NCI-H446 (cell line): ENCODE measurements at regions not wholly inside any gene's neighbourhood (a gene's known extent, or its start where the extent isn't known, plus 50 kb on each side); places are given as distances from the start of the nearest gene placed in this dataset.

Source experiments
- DNase-seq, 2 experiments: peaks; one replicate each; lab custom pipeline; 2025; lab: John Stamatoyannopoulos, UW

DNA sequence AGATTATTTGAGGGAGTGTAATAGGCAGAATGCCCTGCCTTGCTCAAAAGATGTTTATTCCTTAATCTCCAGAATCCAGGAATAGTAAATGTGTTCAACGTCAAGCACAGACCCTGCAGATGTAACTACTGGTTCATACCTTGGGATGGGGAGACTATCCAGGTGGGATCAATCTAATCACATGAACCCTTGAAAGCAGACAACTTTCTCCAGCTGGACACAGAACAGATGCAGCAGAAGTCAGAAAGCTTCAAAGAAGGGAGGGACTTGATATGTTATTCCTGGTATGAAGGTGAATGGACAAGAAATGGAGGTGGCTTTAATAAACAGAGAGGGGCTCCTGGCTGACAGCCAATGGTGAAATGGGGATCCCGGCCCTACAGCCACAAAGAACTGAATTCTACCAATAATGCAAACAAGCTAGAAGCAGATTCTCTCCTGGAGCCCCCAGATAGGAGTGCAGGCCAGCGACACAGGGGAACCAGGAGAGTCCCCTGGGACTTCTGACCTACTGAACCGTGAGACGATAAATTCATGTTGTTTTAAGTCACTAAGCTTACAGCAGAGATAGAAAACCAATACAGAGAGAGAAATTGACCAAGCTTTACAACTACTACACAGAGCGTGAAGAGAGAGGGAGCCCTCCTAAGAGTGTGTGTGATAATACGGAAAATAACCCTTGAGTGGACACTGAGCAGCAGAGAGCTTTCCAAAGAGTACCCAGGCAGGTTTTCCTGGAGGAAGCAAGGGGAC is 133.5 kb upstream of the TMEM132C start:
- no peak for DNase-seq

DNA sequence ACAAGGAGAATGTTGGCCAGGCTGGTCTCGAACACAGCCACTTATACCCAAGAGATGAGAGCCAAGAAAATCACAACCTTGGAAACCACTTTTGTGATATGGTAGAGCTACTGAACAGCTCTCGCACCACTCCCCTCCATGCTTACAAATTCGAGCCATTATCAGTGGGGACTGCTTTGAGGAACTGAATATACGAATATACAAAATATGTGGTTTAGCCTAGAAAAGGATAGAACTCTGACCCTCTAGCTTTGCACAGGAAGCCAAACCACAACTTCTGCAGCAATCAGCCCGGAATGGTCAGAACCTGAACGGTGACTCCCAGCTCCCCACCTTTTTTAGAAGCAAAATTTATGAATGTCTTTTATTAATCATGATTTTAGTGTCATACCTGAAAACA is 129.8 kb upstream of the TMEM132C start:
- DNase-seq: no peak

DNA sequence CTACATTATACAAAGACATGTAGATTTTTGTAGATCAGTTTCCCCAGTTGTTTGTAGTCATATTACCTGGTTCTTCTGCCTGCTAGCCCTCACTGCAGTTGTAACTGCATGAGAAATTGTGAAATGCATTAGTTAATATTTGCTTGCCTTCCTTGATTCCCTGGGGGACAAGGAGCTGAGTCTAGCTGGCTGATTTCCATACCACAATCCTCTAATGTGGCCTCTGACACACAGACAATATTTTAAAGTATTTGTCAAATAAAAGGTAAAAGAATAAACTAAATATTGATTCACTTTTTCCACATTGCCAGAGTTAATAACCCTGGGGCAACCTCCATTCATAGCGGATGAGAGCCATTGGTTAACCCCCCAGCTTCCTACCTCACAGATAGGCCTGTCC is 128.8 kb upstream of the TMEM132C start:
- no peak for DNase-seq

DNA sequence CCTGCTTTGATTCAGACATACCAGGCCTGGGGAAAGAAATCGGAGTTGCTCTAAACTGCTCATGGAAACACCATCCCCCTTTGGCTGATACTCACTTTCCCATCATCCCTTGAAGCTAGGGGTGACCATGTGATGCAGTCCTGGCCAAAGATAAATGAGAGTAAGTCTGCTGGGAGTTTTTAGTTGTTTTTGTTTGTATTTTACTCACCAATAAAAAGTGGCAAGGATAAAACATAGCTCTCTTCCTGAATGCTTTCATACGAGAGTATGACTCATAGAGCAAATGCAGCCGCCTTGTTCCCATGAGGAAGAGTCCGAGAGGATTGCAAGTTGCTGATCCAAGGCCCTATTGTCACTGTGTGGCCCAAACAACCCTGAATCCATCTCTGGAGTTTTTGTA is 126.4 kb upstream of the TMEM132C start:
- no peak for DNase-seq

DNA sequence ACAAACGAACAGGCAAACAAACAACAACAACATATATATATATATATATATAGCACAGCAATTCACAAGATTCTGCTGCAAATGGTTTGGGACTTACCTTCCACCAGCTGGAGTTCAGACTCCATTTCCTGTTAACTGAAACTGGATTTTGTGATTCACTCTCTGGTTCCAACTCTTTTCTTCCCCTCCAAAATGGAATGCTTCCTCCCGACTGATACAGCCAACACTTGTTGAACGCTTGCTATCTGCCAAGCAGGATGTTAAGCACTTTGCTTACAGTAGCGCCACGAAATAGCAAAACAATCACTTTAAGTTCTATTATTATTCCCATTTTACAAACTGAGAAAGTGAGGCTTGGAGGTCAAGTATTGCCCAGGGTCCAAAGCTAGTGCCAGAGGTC is 116.0 kb upstream of the TMEM132C start:
- DNase-seq: no peak

DNA sequence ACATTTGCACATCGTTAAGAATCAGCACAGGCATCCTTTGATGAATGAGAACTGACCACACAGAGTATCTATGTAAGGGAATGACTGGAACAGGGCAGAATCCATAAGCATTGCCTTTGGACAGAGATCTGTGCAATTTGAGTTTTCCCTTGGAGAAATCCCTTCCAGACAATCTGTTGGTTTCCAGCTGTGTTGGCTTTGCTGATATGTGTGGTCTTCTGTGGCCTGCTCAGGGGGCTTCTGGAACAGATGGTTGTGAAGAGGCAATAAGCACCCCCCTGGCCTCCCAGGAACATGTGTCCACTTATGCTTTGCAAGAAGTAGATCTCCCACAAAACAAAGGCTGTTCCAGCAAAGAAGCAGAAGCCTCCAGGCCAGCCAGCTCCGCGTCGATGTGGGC is 111.4 kb upstream of the TMEM132C start:
- DNase-seq: no peak

DNA sequence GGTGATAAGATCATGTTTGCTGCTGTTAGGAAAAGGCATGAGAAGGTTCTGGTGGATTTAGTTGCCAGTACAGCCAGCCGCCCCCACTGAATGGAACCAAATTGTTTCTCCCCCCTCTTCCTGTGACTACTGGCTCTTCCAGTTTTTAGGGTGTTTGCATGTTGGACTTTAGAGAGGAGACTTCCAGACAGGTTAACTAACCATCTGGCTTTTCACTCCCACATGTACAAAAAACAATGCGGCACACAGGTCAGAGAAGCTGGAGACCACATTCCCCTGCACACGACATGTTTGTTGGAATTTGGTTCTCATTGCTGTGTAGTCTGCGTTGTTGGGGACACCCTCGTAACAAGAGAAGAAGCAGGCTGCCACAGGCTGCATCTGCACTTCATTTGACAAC is 103.9 kb upstream of the TMEM132C start:
- DNase-seq: no peak

DNA sequence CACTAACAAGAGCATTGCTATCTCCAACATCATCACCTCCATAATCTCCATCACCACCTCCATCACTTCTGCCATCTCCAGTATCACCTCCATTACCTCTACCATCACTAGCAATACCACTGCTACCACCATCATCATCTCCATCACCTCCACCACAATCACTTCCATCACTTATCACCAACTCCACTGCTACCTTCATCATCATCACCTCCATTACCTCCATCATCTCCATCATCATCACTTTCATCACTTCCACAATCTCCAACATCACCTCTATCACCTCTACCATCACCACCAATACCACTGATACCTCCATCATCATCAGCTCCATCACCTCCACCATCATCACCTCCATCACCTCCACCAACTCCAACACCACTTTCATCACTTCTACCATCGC is 102.4 kb upstream of the TMEM132C start:
- no peak for DNase-seq

DNA sequence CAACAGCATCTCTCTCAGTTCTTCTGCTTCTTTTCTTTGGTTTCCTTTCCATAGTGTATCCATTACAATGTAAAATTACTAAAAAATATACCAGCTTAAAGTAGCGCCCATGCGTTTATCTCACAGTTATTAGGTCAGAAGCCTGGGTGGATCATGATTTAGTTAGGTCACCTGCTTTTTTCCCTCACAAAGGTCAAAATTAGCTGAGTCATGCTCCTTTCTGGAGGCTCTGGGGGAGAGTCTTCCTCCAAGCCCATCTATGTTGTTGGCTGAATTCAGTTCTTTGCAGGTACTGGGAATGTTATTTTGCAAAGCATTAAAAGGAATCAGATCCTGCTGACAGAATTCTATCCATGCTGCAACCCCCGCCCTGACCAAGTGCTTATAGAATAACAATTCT is 101.6 kb upstream of the TMEM132C start:
- no peak for DNase-seq

DNA sequence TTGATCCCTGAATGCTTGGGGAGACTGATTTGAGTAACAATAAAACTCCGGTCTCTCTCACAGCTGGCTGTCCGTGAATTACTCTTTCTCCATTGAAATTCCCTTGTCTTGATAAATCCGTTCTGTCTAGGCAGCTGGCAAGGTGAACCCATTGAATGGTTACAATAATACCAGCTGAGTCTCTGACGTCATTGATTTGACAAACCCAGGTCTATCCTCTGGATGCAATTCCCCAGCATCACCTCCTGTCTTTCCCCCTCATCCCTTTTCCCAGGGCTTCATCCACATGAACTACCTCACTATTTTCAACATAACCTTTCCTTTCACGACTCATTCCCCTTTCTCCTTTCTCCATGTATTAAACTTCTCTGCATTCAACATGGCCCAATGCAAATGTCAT is 98.7 kb upstream of the TMEM132C start:
- no peak for DNase-seq

DNA sequence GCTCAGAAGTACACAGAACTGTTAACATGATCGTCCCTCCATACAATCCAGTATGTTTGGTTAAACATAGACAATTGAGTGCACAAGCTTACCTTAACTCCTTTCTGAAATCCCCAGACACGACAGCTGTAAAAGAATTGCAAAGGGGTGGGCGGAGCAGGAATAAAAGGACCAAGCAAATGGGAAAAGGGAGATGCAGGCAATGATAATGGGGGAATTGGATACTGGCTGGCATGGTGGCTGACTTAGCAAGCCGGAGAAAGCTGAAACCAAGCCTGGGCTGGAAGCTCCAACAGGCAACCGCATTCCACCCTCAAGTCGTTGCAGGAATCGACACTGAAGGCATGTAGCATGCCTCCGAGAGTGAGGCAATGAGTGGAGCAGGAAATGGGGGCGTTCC is 96.8 kb upstream of the TMEM132C start:
- DNase-seq: no peak

DNA sequence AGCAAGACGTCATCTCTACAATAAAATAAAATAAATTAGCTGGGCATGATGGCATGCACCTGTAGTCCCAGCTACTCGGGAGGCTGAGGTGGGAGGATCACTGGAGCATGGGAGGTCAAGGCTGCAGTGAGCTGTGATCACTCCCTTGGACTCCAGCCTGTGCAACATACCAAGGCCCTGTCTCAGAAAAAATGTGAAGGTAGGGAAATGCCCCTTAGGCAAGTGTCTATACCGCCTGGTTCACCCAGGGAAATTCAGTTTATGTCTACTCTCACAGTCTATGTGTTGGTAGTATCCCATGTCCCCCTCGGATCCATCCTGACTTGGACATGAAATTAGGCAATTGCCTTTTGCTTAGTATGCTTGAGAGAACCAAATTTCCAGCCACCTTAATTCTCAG is 88.4 kb upstream of the TMEM132C start:
- no peak for DNase-seq

DNA sequence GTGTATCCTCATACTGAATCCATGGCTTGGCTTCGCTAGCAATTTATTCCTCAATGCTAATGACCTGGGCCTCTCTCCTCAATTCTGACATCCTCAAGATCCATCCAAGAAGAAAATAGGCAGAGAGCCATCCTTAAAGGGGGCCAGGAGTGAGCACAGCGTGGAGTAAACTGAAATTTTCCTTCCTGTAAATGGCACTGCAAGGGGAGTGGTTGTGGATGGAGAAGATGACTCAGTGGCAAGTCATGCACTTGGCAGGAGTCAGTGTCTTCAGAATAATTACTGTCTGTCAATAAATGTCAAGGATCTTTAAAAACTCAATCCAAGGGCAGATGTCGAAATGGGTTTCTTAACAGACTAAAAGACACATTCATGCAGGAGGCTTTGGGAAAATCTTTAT is 88.0 kb upstream of the TMEM132C start:
- DNase-seq: no peak

DNA sequence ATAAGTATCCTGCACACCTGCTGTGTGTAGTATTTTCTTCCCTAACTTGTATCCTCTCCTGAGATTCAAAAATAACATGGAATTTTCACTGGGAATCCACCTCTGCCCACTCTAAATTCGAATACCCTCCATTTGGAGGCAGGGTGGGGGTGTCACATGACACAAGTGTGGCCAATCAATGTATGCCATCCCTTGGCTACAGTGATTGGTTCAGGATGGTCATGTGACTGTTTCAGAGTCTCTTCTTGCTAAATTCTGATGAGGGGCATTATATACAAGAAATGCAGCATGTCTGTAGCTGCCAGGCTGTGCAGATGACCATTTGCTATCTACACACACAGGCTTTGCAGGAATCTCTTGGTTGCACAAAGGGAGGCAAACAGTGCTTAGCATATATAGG is 86.8 kb upstream of the TMEM132C start:
- DNase-seq: no peak

DNA sequence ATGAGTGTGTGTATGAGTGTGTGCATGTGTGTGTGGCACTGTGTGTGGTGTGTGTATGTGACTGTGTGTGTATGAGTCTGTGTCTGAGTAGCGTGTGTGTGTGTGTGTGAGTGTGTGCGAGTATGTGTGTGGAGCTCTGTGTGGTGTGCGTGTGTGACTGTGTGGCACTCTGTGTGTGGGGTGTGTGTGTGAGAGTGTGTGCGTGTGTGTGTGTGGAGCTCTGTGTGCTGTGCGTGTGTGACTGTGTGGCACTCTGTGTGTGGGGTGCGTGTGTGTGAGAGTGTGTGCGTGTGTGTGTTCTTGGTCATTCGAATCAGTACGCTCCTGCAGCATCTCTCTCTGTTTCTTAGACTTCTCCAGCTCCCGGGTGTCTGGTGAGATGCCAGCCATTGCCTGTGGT is 76.9 kb upstream of the TMEM132C start:
- DNase-seq: no peak

DNA sequence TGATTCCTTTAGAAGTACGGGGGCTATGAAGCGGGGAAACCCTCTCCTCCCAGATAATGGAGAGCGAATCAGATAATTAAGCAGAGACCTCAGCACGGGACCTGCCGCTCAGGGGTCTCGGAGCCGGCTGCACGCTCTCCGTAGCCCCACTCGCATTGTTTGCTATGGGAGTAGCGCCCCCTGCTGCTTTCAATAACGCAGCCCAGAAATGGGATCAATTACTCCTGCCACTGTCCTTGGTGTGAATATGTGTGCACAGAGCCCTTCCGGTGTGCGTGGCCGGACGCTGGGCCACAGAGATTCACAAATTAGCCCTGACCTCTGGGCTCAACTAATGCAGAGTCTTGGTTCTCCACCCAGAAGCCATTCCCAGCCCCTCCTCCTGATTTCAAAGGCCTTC is 76.4 kb upstream of the TMEM132C start:
- DNase-seq: no peak

DNA sequence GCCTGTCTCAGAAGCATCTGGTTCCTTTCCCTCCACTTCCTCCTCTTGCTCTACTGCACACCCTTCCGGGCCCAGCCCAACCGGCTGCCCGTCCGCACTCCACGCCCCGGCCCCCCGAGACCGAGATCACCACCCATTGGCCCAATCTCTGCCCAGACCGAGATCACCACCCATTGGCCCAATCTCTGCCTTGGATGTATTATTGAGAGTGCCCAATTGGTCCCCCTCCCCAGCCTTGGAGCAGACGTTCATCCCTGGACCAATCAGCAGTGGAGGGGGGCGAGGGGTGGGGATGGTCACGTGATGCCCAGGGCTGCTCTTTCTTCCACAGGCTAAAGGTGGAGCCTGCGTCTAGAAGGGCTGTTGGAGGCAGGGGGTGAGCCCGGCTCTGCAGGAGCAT is 75.6 kb upstream of the TMEM132C start:
- DNase-seq: no peak

DNA sequence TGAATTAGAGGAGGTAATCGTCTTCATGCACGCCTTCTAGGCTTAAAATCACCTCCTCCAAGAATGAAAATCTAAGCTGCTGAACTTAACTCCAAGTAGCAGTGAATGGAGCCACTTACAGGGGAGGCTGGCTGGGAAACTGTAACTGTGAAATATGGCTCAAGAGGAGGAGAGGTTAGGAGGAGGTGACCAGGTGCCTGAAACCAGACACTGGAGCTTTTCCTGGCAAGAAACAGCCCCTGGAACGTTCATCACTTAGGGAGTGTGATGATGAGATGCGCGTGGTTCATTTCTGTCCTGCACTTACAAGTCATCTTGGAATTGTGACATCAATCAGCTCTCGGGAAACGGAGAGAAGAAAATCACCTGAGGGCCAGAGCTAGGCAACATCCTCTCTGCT is 62.3 kb upstream of the TMEM132C start:
- DNase-seq: no peak

DNA sequence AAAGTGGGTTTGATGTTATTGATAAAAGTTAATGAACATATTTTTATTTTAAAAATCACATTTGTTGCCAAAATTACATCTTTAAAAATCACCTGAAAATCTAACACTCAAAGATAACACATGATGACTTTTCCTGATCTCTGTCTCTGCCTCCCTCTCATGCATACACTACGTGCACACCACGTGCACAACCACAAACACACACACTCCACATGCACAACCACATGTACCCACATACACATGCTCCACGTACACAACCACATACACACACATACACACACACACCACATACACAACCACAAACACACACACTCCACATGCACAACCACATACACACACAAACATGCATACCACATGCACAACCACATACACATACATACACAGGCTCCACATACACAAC is 61.8 kb upstream of the TMEM132C start:
- DNase-seq: no peak

DNA sequence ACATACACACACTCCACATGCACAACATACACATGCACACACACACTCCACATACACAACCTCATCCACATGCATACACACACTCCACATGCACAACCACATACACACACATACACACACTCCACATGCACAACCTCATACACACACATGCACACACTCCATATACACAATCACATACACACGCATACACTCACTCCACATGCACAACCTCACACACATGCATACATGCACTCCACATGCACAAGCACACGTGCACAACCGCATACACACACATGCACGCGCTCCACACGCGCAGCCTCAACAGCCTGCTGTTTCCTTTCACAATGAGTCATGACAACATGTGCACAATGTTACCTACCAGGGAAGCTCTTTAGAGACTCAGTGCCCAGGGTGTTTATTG is 61.2 kb upstream of the TMEM132C start:
- no peak for DNase-seq
